HG02852 (cell line): ENCODE measurements at regions not wholly inside any gene's neighbourhood (a gene's known extent, or its start where the extent isn't known, plus 50 kb on each side); places are given as distances from the start of the nearest gene placed in this dataset.

Experiments used
- ATAC-seq: cut with Tn5 transposase; IDR thresholded peaks from one replicate; pipeline ENCODE4 v1.9.1; 2021; ENCODE audit warnings: mild to moderate bottlenecking, moderate library complexity; ENCODE audit not compliant: unreplicated experiment

- no peak for ATAC-seq
These were observed 469.0 kb upstream of the SALL3 start for GRCh38 chr18:78510636-78511035.

GRCh38 chr18:78511666-78512601 lies 467.7 kb upstream of the SALL3 start:
- no peak for ATAC-seq

GRCh38 chr18:78514910-78515670 lies 464.5 kb upstream of the SALL3 start:
- no peak for ATAC-seq

GRCh38 chr18:78517328-78517727 lies 462.3 kb upstream of the SALL3 start:
- ATAC-seq = no peak

GRCh38 chr18:78517973-78518372 lies 461.6 kb upstream of the SALL3 start:
- no peak for ATAC-seq

- no peak for ATAC-seq
These were observed 460.8 kb upstream of the SALL3 start for GRCh38 chr18:78518805-78519204.

GRCh38 chr18:78519394-78520062 lies 460.1 kb upstream of the SALL3 start:
- ATAC-seq = no peak

- no peak for ATAC-seq
These were observed 458.5 kb upstream of the SALL3 start for GRCh38 chr18:78521136-78521535.

- ATAC-seq = no peak
These were observed 457.9 kb upstream of the SALL3 start for GRCh38 chr18:78521744-78522143.

GRCh38 chr18:78522507-78522906 lies 457.1 kb upstream of the SALL3 start:
- ATAC-seq = no peak

GRCh38 chr18:78523850-78524249 lies 455.8 kb upstream of the SALL3 start:
- no peak for ATAC-seq

- ATAC-seq = no peak
These were observed 454.1 kb upstream of the SALL3 start for GRCh38 chr18:78525366-78526111.

- ATAC-seq = no peak
These were observed 453.3 kb upstream of the SALL3 start for GRCh38 chr18:78526275-78526674.

GRCh38 chr18:78526923-78527711 lies 452.5 kb upstream of the SALL3 start:
- ATAC-seq = no peak

- no peak for ATAC-seq
These were observed 451.6 kb upstream of the SALL3 start for GRCh38 chr18:78527984-78528383.

GRCh38 chr18:78528411-78529258 lies 451.0 kb upstream of the SALL3 start:
- no peak for ATAC-seq

GRCh38 chr18:78531637-78532036 lies 448.0 kb upstream of the SALL3 start:
- no peak for ATAC-seq

- no peak for ATAC-seq
These were observed 440.8 kb upstream of the SALL3 start for GRCh38 chr18:78538669-78539440.
